GM13977 (cell line): ENCODE measurements at regions not wholly inside any gene's neighbourhood (a gene's known extent, or its start where the extent isn't known, plus 50 kb on each side); places are given as distances from the start of the nearest gene placed in this dataset.

Experiments
- DNase-seq: peaks from one replicate; pipeline ENCODE4 v3.0.0; 2012; ENCODE audit warnings: low spot score
- CTCF ChIP-seq: IDR thresholded peaks from 2 replicates; pipeline ENCODE4 v1.5.1; 2012; ENCODE audit warnings: mild to moderate bottlenecking, control low read depth; ENCODE audit not compliant: insufficient read depth; ENCODE audit errors: extremely low read depth, missing control alignments
- in situ Hi-C: fragments of 300-500 bp; cut with MboI; formaldehyde crosslinking; loops from one replicate; pipeline ENCODE4 v1.12.0; 2022; ENCODE audit warnings: low sequenced_read_pairs, low pct_unique_long_range_greater_than_20kb, mixed read lengths, inconsistent platforms; ENCODE audit not compliant: unreplicated experiment

GRCh38 chr1:102050556-102050955, 53.8 kb upstream of the OLFM3 start:
- in situ Hi-C loops = no loop called here
- TF ChIP-seq CTCF = no peak
- no peak for DNase-seq

DNA sequence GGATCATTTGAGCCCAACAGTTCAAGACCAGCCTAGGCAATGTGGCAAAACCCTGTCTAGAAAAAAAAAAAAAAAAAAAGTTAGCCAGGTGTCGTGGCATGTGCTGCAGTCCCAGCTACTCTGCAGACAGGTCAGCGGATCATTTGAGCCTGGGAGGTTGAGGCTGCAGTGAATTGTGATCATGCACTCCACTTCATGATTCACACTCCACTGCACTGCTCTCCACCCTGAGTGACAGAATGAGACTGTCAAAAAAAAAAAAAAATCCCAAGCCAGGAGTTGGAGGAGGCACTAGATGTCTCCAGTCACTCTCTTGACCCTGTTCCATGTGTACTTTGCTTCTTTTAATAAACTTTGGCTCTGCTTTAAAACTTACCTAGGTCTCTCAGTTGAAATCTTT, 51.0 kb upstream of the OLFM3 start:
- no peak for TF ChIP-seq CTCF
- in situ Hi-C loops = no loop called here
- DNase-seq = no peak
